HG02981 (cell line): ENCODE measurements at regions not wholly inside any gene's neighbourhood (a gene's known extent, or its start where the extent isn't known, plus 50 kb on each side); places are given as distances from the start of the nearest gene placed in this dataset.
"Not testable (repeated sequence)": the region's sequence is repeated elsewhere in the genome, so short reads cannot be mapped to it uniquely, and the experiment has no call there.

ENCODE experiments used
- ATAC-seq: cut with Tn5 transposase; IDR thresholded peaks from one replicate; pipeline ENCODE4 v1.9.1; 2021; ENCODE audit warnings: mild to moderate bottlenecking, moderate library complexity; ENCODE audit not compliant: unreplicated experiment

GRCh38 chr20:40634891-40635290 lies 54.1 kb downstream of the MAFB start:
- ATAC-seq, result no peak

DNA sequence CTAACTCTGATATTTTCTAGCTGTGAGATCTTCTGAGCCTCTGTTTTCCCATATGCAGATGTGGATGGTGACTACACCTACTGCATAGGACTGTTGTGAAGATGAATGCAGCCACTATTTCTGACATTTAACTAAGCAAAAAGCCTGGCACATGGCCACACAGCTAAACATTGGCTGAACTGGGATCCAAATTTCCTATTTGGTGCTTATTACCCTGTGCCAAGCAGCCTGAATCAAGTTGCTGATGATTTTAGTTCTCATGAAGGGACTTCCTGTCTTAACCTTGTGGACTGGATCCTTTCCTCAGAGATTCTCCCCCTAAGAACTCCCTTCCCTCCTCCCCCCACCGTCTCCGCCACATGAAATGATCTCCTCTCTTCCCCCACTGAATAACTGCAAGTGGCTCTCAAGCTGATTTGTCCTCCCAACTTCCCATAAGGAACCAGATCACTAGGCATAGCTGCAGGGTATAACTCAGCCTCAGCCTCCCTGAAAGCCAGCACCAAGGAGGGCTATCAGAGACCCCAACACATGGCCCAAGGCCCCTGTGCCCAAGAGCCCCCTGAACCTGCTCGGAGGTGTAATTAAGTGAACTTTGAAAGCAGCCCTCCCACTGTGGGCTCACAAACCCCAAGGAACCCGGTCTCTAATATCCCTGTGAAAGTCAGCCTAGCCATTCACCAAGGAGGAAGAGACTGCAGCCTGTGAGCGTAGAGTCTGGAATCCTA lies 55.7 kb downstream of the MAFB start:
- ATAC-seq, result no peak

DNA sequence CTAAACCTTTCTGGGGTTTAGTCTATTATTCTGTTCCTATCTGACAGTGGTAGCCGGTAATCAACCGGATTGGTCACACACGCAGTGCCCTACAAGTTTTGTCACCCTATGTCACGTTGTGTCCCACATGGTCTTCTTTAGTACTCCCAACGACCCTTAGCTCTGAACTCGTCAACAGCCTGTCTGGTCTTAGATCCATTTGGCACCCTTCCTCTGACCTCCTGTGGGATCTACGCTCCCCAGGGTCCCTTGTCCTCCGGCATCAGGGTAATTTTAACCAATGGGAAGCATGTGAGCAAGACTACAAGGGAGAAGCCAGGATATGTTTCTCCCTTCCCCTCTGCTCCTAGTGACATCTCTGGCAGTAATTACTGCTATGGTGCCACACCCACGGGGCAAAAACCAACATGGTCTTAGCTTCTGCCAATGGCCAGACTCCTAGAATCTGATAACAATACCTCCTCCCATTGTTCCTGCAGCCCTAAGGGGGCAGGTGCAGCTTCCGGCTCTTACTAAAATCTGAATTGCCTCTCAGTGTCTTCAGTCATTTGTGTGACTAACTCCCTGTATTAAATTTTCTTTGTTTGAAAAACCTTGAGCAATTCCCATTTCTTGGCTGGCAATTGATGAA lies 56.6 kb downstream of the MAFB start:
- no peak for ATAC-seq

DNA sequence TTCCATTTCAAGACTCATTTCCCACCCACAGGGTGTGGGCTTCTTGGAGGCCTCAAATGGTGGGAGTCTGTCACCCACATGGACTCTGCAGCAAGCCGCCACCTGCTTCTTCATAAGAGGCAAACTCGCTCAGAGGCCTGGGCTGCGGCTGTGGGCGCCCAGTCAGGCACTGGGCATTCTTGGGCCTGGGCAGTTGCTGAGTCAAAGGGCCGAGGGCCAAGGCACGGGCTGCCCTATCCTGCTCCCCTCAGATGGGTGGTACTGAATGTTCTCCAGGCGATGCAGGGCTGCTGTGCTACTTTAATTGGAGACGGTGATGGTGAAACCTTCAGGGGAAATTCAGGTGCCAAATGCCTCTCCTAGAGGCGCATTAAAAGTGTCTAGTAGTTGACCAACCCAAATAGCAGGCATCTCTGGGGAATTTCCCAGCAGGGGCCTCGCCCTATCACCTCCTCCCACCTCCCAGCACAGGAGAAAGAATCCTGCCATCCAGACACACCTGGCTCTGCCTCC lies 57.9 kb downstream of the MAFB start:
- no peak for ATAC-seq

DNA sequence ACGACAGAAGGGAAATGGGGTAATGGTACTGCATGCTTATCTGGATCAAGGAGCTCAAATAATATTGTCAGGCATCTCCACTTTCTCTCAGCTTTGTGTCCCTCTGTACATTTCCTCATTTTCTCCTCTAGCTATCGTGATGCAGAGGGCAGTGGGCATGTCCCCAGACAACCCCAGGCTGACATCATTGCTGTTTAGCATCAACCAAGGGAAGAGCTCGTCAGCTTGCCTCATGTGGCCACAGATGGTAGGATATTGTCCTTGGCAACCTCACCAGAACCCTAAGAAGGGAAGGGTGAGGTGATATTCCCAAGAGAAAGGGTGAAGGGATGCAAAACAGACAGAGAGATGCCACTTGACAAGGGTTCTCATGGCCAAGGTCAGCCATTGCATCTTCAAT lies 58.3 kb downstream of the MAFB start:
- ATAC-seq, result no peak

DNA sequence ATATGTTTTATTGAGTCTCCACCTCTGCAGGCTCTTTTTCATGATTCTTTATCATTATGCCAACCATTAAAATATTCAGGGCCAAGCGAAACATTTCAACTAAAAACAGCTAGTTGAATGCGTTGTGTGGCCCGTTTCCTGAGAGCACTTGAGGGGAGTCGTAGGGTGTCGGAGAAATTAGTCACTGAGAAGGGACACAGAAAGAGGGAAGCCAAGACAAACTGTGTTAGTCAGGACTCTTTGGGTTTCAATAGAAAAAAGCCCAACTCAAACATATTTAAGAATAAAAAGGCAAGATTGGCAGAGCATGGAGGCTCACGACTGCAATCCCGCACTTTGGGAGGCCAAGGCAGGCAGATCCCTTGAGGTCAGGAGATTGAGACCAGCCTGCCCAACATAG lies 58.9 kb downstream of the MAFB start:
- no peak for ATAC-seq

- ATAC-seq, result no peak
Measured at GRCh38 chr20:40628877-40629276, 60.2 kb downstream of the MAFB start.

- ATAC-seq, result not testable (repeated sequence)
Measured at GRCh38 chr20:40619053-40619452, 70.0 kb downstream of the MAFB start.

DNA sequence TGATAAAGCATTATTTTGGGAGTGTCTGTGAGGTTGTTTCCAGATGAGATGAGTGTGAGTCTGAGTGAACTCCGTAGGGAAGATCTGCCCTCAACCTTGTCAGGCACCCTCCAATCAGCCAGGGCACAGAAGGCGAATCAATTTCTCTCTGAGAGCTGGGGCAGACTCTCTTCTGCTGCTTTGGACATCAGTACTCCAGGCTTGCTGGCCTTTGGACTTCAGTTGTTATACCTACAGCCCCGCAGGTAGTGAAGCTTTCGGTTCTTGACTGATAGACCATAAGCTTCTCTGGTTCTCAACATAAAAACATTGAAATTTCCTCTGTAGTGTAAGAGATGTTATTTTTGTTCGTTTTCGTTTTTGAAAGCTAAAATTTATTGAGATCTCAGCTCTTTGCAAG lies 71.4 kb downstream of the MAFB start:
- no peak for ATAC-seq

- no peak for ATAC-seq
Measured at GRCh38 chr20:40612837-40613236, 76.2 kb downstream of the MAFB start.

DNA sequence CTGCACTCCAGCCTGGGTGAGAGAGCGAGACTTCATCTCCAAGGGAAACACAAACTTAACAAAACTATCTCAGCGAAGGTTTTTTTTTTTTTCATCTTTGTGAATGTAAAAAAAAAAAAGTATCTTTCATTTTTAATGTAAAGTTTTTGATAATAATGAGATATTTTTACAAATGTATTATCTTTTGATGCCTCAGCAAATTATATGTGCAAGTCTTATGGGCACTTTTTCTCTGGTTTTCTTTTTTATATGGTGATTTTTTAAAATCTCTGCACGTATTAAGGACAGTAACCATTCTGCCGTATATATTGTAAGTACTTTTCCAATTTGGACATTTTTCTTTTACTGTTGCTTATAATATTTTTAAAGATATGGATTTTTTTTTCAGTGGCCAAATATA lies 76.8 kb downstream of the MAFB start:
- no peak for ATAC-seq

GRCh38 chr20:40610730-40611129 lies 78.3 kb downstream of the MAFB start:
- ATAC-seq, result no peak

- ATAC-seq, result no peak
Measured at GRCh38 chr20:40607927-40608326, 81.1 kb downstream of the MAFB start.

GRCh38 chr20:40606660-40607059 lies 82.4 kb downstream of the MAFB start:
- ATAC-seq, result no peak

DNA sequence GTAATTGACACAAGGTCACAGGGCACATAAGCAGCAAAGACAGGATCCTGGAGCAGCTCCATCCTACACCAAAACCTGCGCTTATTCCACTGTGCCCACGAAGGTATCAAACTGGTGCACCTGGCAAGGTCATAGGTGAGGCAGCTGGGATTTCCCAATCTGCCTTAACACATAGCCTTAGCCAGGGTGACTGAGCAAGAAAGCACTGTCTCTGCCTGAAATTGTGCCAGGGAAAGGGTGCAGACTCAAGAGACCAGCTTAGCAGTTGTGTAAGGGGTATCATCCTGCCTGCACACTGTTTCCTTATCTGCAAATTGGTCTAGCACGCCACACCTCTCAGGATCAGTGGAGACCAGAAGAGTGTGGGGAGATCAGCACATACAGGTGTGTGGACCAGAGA lies 82.8 kb downstream of the MAFB start:
- no peak for ATAC-seq

DNA sequence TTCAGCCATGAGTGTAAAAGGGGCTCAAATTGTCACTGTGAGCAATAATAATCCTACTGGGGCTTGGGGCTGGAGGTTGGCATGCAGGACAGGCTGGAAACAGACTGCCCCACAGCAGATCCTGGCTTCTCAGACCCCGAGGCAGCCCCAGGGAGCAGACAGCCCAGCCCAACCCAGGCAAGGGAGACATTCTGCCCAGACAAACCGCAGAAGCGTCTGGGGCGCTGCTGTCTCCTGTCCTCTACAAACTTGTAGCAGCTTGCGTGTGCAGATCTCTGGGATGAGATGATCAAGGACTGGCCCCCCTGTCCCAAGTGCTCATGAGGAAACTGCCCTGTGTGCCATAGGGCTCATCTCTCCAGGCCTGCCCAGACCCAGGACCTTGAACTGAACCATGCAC lies 84.6 kb downstream of the MAFB start:
- no peak for ATAC-seq

GRCh38 chr20:40603057-40603651 lies 85.9 kb downstream of the MAFB start:
- ATAC-seq, result no peak

DNA sequence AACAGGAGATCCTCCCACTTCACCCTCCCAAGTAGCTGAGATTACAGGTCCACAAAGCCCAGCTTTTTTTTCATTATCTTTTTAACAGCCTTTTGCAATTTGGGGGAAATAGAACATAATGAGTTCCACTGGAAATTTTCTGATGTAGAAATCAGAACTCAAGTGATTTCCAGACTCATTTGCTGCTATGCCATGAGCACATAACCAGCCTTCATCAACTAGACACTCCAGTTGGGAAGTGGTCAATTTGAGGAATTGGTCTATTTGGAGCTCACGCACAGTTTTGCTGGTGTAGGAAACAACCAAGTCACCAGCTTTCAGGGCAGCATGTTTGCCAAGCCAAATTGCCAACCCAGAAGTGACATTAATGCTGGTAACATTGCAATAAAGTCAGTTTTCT lies 86.7 kb downstream of the MAFB start:
- ATAC-seq, result no peak

GRCh38 chr20:40600441-40601219 lies 88.4 kb downstream of the MAFB start:
- ATAC-seq, result no peak

GRCh38 chr20:40599987-40600386 lies 89.0 kb downstream of the MAFB start:
- ATAC-seq, result no peak

DNA sequence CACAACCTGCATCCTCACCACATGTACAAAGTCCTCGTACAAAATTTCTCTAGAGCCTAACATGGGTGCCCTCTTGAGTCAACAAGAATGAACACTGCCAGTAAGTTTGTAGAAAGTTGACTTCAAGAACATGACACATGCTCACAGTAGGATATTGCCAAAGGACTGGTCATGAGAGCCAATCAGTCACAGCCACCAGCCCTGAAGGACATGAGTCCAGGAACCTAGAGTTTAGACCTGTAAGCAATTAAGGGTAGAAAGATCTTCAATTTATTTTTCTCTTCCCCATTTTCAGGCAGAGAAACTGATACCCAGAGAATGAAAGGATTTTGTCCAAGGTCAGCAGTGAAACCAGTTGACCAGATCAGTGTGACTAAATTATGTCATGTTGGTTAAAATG lies 96.1 kb downstream of the MAFB start:
- ATAC-seq, result no peak
